HL-60 (cell line): ENCODE measurements at regions not wholly inside any gene's neighbourhood (a gene's known extent, or its start where the extent isn't known, plus 50 kb on each side); places are given as distances from the start of the nearest gene placed in this dataset.

Source experiments
- DNase-seq, 2 experiments: peaks; one replicate each; pipeline ENCODE4 v3.0.0-alpha.2; 2010 to 2020; ENCODE audit warnings: low read depth in 1 of 2, low spot score in 1 of 2
- H3K27ac ChIP-seq: fragments of 250-450 bp; sonication (Bioruptor Pico); replicated peaks from 2 replicates; pipeline ENCODE4 v1.5.1; 2020; ENCODE audit warnings: mild to moderate bottlenecking, moderate library complexity
- H3K27me3 ChIP-seq: fragments of 250-450 bp; sonication (Bioruptor Pico); 2 replicates; pipeline ENCODE4 v1.5.1; 2021; ENCODE audit warnings: mild to moderate bottlenecking, moderate library complexity; ENCODE audit not compliant: insufficient read depth, poor library complexity, severe bottlenecking
- H3K4me3 ChIP-seq: replicated peaks from 2 replicates; pipeline ENCODE4 v1.5.1; 2011; ENCODE audit warnings: mild to moderate bottlenecking, control low read depth, low read length; ENCODE audit not compliant: insufficient read depth
- GABPA ChIP-seq: IDR thresholded peaks from 2 replicates; pipeline ENCODE4 v1.6.1; 2012; ENCODE audit warnings: low read depth
- POLR2AphosphoS5 ChIP-seq: IDR thresholded peaks from 2 replicates; pipeline ENCODE4 v1.6.1; 2012; ENCODE audit warnings: low read depth
- SPI1 ChIP-seq: IDR thresholded peaks from 2 replicates; pipeline ENCODE4 v1.6.1; 2012; ENCODE audit warnings: low read depth, mild to moderate bottlenecking, borderline replicate concordance
- TF ChIP-seq, protein P1 (sequence below): IDR thresholded peaks from one replicate; pipeline ENCODE4 v1.5.1; 2011; ENCODE audit warnings: low read length, control low read depth, inconsistent platforms; ENCODE audit not compliant: insufficient read depth
- TF ChIP-seq, protein P2 (sequence below): IDR thresholded peaks from 2 replicates; pipeline ENCODE4 v1.6.1; 2012; ENCODE audit warnings: low read depth; ENCODE audit not compliant: insufficient replicate concordance

DNA sequence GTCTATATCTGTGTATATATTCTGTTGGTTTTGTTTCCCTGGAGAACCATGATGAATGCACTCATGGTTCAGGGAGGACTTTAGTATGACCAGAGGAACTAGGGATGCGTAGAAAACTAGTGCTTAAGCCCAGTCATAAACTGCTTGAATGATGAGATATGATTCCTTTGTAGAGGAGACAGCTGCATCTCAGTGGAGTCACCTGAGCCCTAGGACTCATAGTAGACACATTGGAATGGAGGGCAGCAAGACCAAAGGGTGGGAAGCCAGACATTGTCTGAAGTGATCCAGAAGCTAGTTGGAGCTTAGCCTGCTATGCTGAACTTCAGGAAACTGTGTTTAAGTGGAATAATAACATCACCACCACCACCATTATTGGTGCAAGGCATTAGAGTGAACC is 89.5 kb upstream of the SPATA13 start:
- Histone ChIP-seq H3K27me3 (no peaks in the 10 kb centered on the region), H3K27ac (no peak overlapping the region)

DNA sequence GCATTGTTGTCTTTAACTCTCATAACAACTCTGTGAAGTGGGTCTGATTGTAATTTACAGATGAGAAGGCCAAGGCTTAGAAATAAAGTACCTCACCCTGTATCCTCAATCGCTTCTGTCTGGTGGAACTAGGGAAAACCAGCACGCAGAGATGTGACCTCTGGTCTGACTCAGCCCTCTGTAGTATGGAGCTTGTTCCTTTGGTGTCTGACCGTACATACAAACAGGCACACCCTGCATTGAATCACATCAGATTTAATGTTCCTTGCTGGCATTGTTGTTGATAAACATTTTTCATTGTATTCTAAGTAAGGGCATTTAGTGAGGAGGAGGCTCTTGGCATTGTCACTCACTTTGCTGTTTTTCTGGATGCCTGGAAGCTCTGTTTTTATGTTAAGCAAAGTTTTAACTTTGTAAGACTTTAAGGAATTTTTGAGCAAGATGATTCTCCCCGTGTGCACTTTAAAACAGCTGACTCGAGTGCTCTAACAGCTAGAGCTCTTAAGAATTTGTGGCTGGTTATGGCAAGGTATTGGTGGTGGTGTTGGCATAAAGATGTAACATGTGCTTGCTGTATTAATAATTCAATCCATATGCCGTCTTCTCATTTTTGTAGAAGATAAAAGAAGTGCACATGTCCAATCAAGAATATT is 89.0 kb upstream of the SPATA13 start:
- Histone ChIP-seq H3K4me3 (no peak overlapping the region), H3K27me3 (no peaks in the 10 kb centered on the region), H3K27ac (no peak overlapping the region)
- DNase-seq: no peak
- TF ChIP-seq, protein P1, sequence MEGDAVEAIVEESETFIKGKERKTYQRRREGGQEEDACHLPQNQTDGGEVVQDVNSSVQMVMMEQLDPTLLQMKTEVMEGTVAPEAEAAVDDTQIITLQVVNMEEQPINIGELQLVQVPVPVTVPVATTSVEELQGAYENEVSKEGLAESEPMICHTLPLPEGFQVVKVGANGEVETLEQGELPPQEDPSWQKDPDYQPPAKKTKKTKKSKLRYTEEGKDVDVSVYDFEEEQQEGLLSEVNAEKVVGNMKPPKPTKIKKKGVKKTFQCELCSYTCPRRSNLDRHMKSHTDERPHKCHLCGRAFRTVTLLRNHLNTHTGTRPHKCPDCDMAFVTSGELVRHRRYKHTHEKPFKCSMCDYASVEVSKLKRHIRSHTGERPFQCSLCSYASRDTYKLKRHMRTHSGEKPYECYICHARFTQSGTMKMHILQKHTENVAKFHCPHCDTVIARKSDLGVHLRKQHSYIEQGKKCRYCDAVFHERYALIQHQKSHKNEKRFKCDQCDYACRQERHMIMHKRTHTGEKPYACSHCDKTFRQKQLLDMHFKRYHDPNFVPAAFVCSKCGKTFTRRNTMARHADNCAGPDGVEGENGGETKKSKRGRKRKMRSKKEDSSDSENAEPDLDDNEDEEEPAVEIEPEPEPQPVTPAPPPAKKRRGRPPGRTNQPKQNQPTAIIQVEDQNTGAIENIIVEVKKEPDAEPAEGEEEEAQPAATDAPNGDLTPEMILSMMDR: no peak
- TF ChIP-seq, protein P2, sequence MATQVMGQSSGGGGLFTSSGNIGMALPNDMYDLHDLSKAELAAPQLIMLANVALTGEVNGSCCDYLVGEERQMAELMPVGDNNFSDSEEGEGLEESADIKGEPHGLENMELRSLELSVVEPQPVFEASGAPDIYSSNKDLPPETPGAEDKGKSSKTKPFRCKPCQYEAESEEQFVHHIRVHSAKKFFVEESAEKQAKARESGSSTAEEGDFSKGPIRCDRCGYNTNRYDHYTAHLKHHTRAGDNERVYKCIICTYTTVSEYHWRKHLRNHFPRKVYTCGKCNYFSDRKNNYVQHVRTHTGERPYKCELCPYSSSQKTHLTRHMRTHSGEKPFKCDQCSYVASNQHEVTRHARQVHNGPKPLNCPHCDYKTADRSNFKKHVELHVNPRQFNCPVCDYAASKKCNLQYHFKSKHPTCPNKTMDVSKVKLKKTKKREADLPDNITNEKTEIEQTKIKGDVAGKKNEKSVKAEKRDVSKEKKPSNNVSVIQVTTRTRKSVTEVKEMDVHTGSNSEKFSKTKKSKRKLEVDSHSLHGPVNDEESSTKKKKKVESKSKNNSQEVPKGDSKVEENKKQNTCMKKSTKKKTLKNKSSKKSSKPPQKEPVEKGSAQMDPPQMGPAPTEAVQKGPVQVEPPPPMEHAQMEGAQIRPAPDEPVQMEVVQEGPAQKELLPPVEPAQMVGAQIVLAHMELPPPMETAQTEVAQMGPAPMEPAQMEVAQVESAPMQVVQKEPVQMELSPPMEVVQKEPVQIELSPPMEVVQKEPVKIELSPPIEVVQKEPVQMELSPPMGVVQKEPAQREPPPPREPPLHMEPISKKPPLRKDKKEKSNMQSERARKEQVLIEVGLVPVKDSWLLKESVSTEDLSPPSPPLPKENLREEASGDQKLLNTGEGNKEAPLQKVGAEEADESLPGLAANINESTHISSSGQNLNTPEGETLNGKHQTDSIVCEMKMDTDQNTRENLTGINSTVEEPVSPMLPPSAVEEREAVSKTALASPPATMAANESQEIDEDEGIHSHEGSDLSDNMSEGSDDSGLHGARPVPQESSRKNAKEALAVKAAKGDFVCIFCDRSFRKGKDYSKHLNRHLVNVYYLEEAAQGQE: no peak
- TF ChIP-seq SPI1 (no peak), POLR2AphosphoS5 (no peak), GABPA (no peak)

More for the DNA sequence above, 89.5 kb upstream of the SPATA13 start:
- no peak for DNase-seq
- no peak overlapping the region for H3K4me3 ChIP-seq
- TF ChIP-seq, protein P2: no peak
- TF ChIP-seq, protein P1: no peak
- TF ChIP-seq POLR2AphosphoS5 (no peak), SPI1 (no peak), GABPA (no peak)

DNA sequence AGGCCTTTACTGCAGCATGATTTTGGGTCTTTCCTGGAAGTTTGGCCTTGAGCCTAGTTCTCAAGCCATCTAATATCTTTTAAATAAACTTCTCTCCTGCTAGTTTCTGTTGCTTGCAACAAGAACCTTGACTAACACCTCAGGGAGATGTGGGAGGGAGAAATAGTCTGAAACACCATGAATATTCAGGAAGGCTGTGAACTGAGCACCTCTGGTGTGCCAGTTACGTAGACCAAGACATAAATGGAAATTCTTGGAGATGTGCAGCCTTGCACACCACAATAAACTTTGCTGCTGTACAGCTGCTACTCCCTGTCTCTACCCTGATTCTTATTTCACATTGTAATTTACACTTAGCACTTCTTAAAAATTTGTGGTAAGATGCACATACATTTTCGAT is 86.9 kb upstream of the SPATA13 start:
- Histone ChIP-seq H3K27ac (no peak overlapping the region), H3K4me3 (no peak overlapping the region), H3K27me3 (no peaks in the 10 kb centered on the region)
- DNase-seq: no peak
- TF ChIP-seq, protein P1: no peak
- TF ChIP-seq SPI1 (no peak), GABPA (no peak), POLR2AphosphoS5 (no peak)
- TF ChIP-seq, protein P2: no peak
